ENCODE measurements at regions not wholly inside any gene's neighbourhood (a gene's known extent, or its start where the extent isn't known, plus 50 kb on each side); places are given as distances from the start of the nearest gene placed in this dataset.

DNA sequence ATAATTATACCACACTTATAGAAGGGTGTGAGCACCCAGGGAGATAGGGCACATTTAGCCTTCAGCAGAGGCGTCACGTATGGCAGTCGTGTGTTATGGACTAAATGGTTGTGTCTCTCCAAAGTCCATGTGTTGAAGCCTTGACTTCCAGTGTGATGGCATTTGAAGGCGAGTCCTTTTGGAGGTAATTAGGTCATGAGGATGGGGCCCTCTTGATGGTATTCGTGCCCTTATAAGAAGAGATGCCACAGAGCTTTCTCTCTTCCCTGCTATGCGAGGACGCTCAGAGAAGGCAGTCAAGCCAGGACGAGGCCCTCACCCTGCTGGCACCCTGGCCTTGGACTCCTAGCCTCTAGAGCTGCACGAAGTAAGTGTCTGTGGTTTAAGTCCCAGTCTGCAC, 375.0 kb upstream of the C1orf174 start:
- TF ChIP-seq, protein P1, sequence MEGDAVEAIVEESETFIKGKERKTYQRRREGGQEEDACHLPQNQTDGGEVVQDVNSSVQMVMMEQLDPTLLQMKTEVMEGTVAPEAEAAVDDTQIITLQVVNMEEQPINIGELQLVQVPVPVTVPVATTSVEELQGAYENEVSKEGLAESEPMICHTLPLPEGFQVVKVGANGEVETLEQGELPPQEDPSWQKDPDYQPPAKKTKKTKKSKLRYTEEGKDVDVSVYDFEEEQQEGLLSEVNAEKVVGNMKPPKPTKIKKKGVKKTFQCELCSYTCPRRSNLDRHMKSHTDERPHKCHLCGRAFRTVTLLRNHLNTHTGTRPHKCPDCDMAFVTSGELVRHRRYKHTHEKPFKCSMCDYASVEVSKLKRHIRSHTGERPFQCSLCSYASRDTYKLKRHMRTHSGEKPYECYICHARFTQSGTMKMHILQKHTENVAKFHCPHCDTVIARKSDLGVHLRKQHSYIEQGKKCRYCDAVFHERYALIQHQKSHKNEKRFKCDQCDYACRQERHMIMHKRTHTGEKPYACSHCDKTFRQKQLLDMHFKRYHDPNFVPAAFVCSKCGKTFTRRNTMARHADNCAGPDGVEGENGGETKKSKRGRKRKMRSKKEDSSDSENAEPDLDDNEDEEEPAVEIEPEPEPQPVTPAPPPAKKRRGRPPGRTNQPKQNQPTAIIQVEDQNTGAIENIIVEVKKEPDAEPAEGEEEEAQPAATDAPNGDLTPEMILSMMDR (IDR thresholded peaks at IDR 0.05; ENCODE audit: low read depth, low read length, missing control alignments): no peak
- H3K27ac ChIP-seq: no peak overlapping the region
- no peak overlapping the region for H3K4me3 ChIP-seq (ENCODE audit: low read depth, low read length)
- DNase-seq: no peak
- no peaks in the 10 kb centered on the region for H3K36me3 ChIP-seq (replicated peaks)
- in situ Hi-C loops (cut with HindIII; ENCODE audit: low pct_ligation_motif_present, low sequenced_read_pairs): no loop called here
- H3K27me3 ChIP-seq (replicated peaks): no peaks in the 10 kb centered on the region

DNA sequence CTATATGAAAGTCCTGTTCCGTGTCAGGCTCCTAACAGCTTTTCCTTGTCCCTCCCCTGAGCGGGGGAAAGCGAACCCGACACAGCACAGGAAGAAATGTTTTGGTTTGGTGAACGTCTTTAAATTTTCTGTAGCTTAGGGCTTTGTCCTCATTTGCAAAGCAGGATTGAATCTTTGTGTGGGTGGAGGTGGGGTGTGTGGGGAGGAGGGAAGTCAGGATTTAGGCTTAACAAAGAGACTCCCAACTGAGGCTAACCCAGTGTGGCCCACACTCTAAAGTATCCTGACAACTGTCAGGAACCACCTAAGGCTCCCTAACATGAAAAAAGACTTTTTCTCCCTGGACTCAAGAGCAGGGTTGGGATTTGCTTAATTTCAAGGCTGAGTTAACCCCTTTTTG, 376.2 kb upstream of the C1orf174 start:
- H3K27me3 ChIP-seq (replicated peaks): no peaks in the 10 kb centered on the region
- no peak for DNase-seq
- in situ Hi-C loops (cut with HindIII; ENCODE audit: low pct_ligation_motif_present, low sequenced_read_pairs): no loop called here
- H3K27ac ChIP-seq: no peak overlapping the region
- no peaks in the 10 kb centered on the region for H3K36me3 ChIP-seq (replicated peaks)
- TF ChIP-seq, protein P1 (IDR thresholded peaks at IDR 0.05; ENCODE audit: low read depth, low read length, missing control alignments): no peak
- H3K4me3 ChIP-seq (ENCODE audit: low read depth, low read length): no peak overlapping the region

DNA sequence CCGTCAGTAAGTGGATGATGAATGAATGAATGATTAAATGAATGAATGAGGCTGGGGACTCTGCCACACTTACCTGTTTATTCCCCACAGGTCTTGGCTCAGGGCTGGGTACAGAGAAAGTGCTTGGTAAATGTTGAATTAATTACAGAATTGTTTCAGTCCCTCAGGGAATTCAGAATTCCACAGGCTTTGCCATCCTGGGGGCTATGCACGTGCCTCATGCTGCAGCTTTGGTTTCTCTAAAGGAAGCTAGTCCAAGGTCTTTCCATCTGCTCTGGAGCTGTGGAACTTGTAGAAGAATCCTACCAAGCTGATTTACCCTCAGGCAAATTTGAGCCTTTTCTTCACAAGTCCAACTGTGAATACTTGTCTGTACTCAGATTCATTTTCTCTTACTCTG, 376.8 kb upstream of the AJAP1 start:
- in situ Hi-C loops (cut with HindIII; ENCODE audit: low pct_ligation_motif_present, low sequenced_read_pairs): no loop called here
- TF ChIP-seq, protein P1 (IDR thresholded peaks at IDR 0.05; ENCODE audit: low read depth, low read length, missing control alignments): no peak
- Histone ChIP-seq H3K4me3 (ENCODE audit: low read depth, low read length) (no peak overlapping the region), H3K27me3 (replicated peaks) (no peaks in the 10 kb centered on the region), H3K36me3 (replicated peaks) (no peaks in the 10 kb centered on the region), H3K27ac (no peak overlapping the region)
- DNase-seq: no peak

DNA sequence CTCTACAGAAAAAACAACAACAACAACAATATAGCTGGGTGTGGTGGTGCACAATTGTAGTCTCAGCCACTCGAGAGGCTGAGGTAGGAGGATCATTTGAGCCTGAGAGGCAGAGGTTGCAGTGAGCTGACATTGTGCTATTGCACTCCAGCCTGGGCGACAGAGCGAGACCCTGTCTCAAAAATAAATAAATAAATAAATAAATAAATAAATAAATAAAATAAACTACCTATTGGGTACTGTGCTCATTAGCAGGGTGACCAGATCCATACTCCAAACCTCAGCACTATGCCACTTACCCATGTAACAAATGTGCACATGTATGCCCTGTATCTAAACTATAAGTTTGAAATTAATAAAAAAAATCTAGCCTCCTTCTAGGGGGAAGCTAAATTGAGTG, 369.4 kb upstream of the AJAP1 start:
- TF ChIP-seq, protein P1 (IDR thresholded peaks at IDR 0.05; ENCODE audit: low read depth, low read length, missing control alignments): no peak
- H3K27me3 ChIP-seq (replicated peaks): no peaks in the 10 kb centered on the region
- in situ Hi-C loops (cut with HindIII; ENCODE audit: low pct_ligation_motif_present, low sequenced_read_pairs): no loop called here
- no peak overlapping the region for H3K4me3 ChIP-seq (ENCODE audit: low read depth, low read length)
- no peak overlapping the region for H3K27ac ChIP-seq
- no peaks in the 10 kb centered on the region for H3K36me3 ChIP-seq (replicated peaks)
- DNase-seq: no peak

DNA sequence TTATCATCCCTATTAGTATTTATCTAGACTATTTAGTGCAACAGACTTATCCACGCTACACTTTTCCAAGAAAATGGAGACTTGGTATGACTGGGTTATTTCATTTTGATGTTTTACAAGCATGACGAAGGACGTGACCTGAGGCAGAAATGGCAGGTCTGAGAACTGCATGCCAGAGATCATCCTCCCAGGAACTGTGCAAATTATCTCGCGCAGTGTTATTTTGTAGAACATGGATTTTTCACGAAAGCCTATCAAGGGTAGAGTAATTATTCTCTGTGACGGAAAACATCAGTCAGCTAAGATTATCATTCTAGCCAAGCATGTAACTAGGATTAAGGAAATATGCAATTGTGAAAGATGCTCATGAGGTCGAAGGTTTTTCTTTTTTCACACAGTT, 361.5 kb upstream of the AJAP1 start:
- in situ Hi-C loops (cut with HindIII; ENCODE audit: low pct_ligation_motif_present, low sequenced_read_pairs): no loop called here
- H3K4me3 ChIP-seq (ENCODE audit: low read depth, low read length): no peak overlapping the region
- no peaks in the 10 kb centered on the region for H3K36me3 ChIP-seq (replicated peaks)
- no peaks in the 10 kb centered on the region for H3K27me3 ChIP-seq (replicated peaks)
- TF ChIP-seq, protein P1 (IDR thresholded peaks at IDR 0.05; ENCODE audit: low read depth, low read length, missing control alignments): no peak
- H3K27ac ChIP-seq: no peak overlapping the region
- no peak for DNase-seq

DNA sequence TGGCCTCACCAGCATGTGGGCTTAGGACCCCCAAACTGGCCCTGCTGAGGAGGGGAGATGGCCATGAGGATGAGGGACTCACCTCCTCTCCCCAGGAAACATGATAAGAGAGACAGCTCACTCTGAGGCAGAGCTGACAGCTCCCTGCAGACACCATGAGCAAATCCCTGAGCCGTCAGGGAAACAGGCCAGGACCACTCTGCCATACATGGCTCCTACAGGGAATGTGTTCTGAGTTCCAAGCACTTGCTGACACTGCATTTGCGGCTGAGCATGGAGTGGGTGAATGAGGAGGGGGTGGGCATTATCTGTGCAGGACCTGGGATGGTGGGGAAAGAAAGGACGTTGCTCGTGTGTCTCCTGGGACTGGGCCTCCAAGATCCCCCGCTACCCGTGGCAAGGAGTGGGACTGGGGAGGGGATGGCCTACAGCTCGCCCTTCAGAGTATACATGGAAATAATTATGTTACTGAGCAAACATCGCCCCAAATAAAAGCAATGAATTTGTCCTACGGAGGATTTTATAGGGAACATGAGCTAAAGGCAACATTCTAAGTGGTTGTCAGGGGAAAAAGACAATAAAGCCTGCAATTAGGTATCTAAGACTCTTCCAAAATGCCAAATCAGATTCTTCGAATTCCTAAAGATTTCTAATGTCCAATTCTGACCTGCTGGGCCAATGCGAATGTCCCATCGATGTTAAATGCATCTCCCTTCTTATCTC, 355.9 kb upstream of the AJAP1 start:
- Histone ChIP-seq H3K27ac (no peak overlapping the region), H3K4me3 (ENCODE audit: low read depth, low read length) (no peak overlapping the region), H3K27me3 (replicated peaks) (no peaks in the 10 kb centered on the region), H3K36me3 (replicated peaks) (no peaks in the 10 kb centered on the region)
- TF ChIP-seq, protein P1 (IDR thresholded peaks at IDR 0.05; ENCODE audit: low read depth, low read length, missing control alignments): no peak
- in situ Hi-C loops (cut with HindIII; ENCODE audit: low pct_ligation_motif_present, low sequenced_read_pairs): no loop called here
- no peak for DNase-seq

Data from brain microvascular endothelial cell (primary cell).